HCT116 (cell line): ENCODE measurements at regions not wholly inside any gene's neighbourhood (a gene's known extent, or its start where the extent isn't known, plus 50 kb on each side); places are given as distances from the start of the nearest gene placed in this dataset.

Source experiments
- ATAC-seq: fragments of 200-7000 bp; cut with Tn5 transposase; 2 replicates; pipeline ENCODE4 v1.9.1; 2020; ENCODE audit warnings: mild to moderate bottlenecking, moderate library complexity
- BruUV-seq: library from RNA; stranded (reverse); fragments of 400-500 nt; replicated peaks from 2 replicates; lab custom pipeline; 2021; lab: Mats Ljungman, UMichigan
- CTCF ChIA-PET: fragments of 300-600 bp; sonication (Branson Sonifier 250); formaldehyde crosslinking; loops from one replicate; lab custom pipeline; 2021; ENCODE audit warnings: antibody characterized with exemption; lab: Charles Lee
- POLR2A ChIA-PET: fragments of 300-600, 350-600 bp; sonication (Branson Sonifier 250); formaldehyde crosslinking; loops from one replicate; lab custom pipeline; 2021; ENCODE audit warnings: antibody characterized with exemption; lab: Charles Lee
- RAD21 ChIA-PET, 2 experiments: fragments of 300-600 bp; sonication (Branson Sonifier 250); formaldehyde crosslinking; loops; one replicate each; lab custom pipeline; 2023; ENCODE audit warnings: low total read pairs in 2 of 2; ENCODE audit not compliant: uncharacterized antibody in 2 of 2, unreplicated experiment in 2 of 2, low non-redundant PET in 1 of 2; lab: Charles Lee
- DNase-seq: peaks from one replicate; pipeline ENCODE4 v3.0.0-alpha.2; 2010; ENCODE audit warnings: low read depth, low spot score
- H2AFZ ChIP-seq: fragments of 200-600 bp; shearing (Covaris generic), sonication (generic); 2 replicates; pipeline ENCODE4 v1.6.1; 2017; ENCODE audit warnings: low read depth, mixed run types, mixed read lengths, antibody characterized with exemption, low read length; ENCODE audit not compliant: poor library complexity, severe bottlenecking
- H3K27ac ChIP-seq: 2 replicates; pipeline ENCODE4 v1.5.1; 2012; ENCODE audit warnings: low read depth, low read length
- H3K27me3 ChIP-seq: fragments of 200-600 bp; sonication (generic); 2 replicates; pipeline ENCODE4 v1.6.1; 2016; ENCODE audit warnings: mixed run types, low read length, mixed read lengths; ENCODE audit not compliant: insufficient read depth
- H3K36me3 ChIP-seq, 2 experiments: fragments of 200-500 bp in 1 of 2; fragments of 200-600 bp in 1 of 2; sonication (Bioruptor generic) in 1 of 2; sonication (generic) in 1 of 2; 2 replicates each; pipeline versions ENCODE4 v1.5.1 to v1.6.1; 2014 to 2016; ENCODE audit warnings: low read length in 2 of 2, inconsistent platforms in 1 of 2, mixed read lengths in 1 of 2, mixed run types in 1 of 2; ENCODE audit not compliant: insufficient read depth in 2 of 2, control insufficient read depth in 1 of 2
- H3K4me1 ChIP-seq, 2 experiments: fragments of 200-600 bp in 1 of 2; sonication (generic) in 1 of 2; 2 replicates each; pipeline versions ENCODE4 v1.5.1 to v1.6.1; 2012 to 2017; ENCODE audit warnings: low read length in 2 of 2, inconsistent platforms in 1 of 2, mild to moderate bottlenecking in 1 of 2, mixed read lengths in 1 of 2, mixed run types in 1 of 2, moderate library complexity in 1 of 2; ENCODE audit not compliant: insufficient read depth in 2 of 2, control insufficient read depth in 1 of 2
- H3K4me2 ChIP-seq: fragments of 200-600 bp; sonication (generic); 2 replicates; pipeline ENCODE4 v1.6.1; 2017; ENCODE audit warnings: mixed run types, low read length, mixed read lengths
- H3K4me3 ChIP-seq, 2 experiments: fragments of 200-600 bp in 1 of 2; sonication (generic) in 1 of 2; replicated peaks in 1 of 2; 2 replicates each; pipeline ENCODE4 v1.5.1; 2011 to 2016; ENCODE audit warnings: low read length in 2 of 2, control low read depth in 1 of 2, low read depth in 1 of 2, mild to moderate bottlenecking in 1 of 2, mixed read lengths in 1 of 2, mixed run types in 1 of 2
- H3K79me2 ChIP-seq: fragments of 200-600 bp; sonication (generic); 2 replicates; pipeline ENCODE4 v1.6.1; 2017; ENCODE audit warnings: mild to moderate bottlenecking, mixed run types, low read length, moderate library complexity, mixed read lengths; ENCODE audit not compliant: insufficient read depth
- H3K9ac ChIP-seq: fragments of 200-600 bp; sonication (generic); 2 replicates; pipeline ENCODE4 v1.6.1; 2016; ENCODE audit warnings: low read length, mixed read lengths
- H3K9me2 ChIP-seq: fragments of 200-600 bp; sonication (generic), shearing (Covaris generic); 2 replicates; pipeline ENCODE4 v1.6.1; 2017; ENCODE audit warnings: mixed run types, mild to moderate bottlenecking, moderate library complexity; ENCODE audit not compliant: insufficient read depth
- H3K9me3 ChIP-seq, 2 experiments: fragments of 200-500 bp in 1 of 2; fragments of 200-600 bp in 1 of 2; sonication (Bioruptor generic) in 1 of 2; sonication (generic) in 1 of 2; 2 replicates each; pipeline ENCODE4 v1.6.1; 2014 to 2017; ENCODE audit warnings: low read length in 2 of 2, mixed read lengths in 2 of 2, inconsistent platforms in 1 of 2, low read depth in 1 of 2, mild to moderate bottlenecking in 1 of 2, mixed run types in 1 of 2, moderate library complexity in 1 of 2; ENCODE audit not compliant: control insufficient read depth in 1 of 2, insufficient read depth in 1 of 2
- H4K20me1 ChIP-seq: fragments of 200-600 bp; sonication (generic), shearing (Covaris generic); 2 replicates; pipeline ENCODE4 v1.6.1; 2017; ENCODE audit warnings: mixed run types, mild to moderate bottlenecking, moderate library complexity; ENCODE audit not compliant: insufficient read depth
- CBX3 ChIP-seq: IDR thresholded peaks from 2 replicates; pipeline ENCODE4 v1.6.1; 2012; ENCODE audit warnings: low read depth
- CEBPB ChIP-seq: IDR thresholded peaks from 2 replicates; pipeline ENCODE4 v1.6.1; 2012; ENCODE audit warnings: low read depth
- SP1 ChIP-seq: IDR thresholded peaks from 2 replicates; pipeline ENCODE4 v1.6.1; 2012; ENCODE audit warnings: low read depth
- TCF7L2 ChIP-seq: IDR thresholded peaks from 2 replicates; pipeline ENCODE4 v1.7.0; 2011; ENCODE audit warnings: borderline replicate concordance, inconsistent platforms; ENCODE audit not compliant: insufficient read depth, insufficient read length; ENCODE audit errors: extremely low read depth
- ZFX ChIP-seq: fragments of 450-650 bp; IDR thresholded peaks from 2 replicates; pipeline ENCODE4 v1.6.1; 2017
- ZNF274 ChIP-seq: fragments of 200-500 bp; sonication (Bioruptor generic); IDR thresholded peaks from 2 replicates; pipeline ENCODE4 v1.6.1; 2014; ENCODE audit warnings: mild to moderate bottlenecking, low read depth, low read length, inconsistent platforms
- intact Hi-C: fragments of 100-400 bp; cut with micrococcal nuclease; formaldehyde crosslinking; loops from 2 replicates; pipeline ENCODE4 v1.10.0; 2022
- TF ChIP-seq, protein P1 (sequence below): IDR thresholded peaks from 2 replicates; pipeline ENCODE4 v1.6.1; 2012
- TF ChIP-seq, protein P2 (sequence below): IDR thresholded peaks from 2 replicates; pipeline ENCODE4 v1.6.1; 2011; ENCODE audit warnings: mild to moderate bottlenecking, low read length, moderate library complexity; ENCODE audit not compliant: insufficient replicate concordance; ENCODE audit errors: extremely low read depth
- TF ChIP-seq, protein P3 (sequence below): IDR thresholded peaks from 2 replicates; pipeline ENCODE4 v1.6.1; 2012

DNA sequence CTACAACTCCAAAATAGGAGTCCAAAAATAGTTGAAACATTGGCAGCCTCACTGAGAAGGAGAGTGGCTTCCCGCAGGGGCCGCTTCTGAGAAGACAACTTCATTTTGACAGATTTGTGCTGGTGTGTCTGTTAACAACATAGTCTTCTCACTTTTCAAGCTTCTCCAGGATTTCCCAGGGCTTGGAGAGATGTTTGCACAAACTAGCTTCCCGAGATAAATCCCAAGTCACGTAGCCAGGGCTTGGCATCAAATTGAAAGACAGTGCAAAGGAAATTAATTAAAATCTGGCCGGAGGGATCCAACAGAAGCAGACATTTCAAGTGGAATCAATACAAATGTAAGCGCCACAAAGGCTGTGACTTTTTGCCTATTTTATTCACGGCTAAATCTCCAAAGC is 630.2 kb downstream of the DHX35 start:
- H2AFZ ChIP-seq = no peak overlapping the region
- H4K20me1 ChIP-seq = no peaks in the 10 kb centered on the region
- ChIA-PET CTCF (no interaction called here), RAD21 (no interaction called here), POLR2A (no interaction called here)
- H3K4me2 ChIP-seq = no peak overlapping the region
- intact Hi-C loops = no loop called here
- ATAC-seq = no peak
- no peaks in the 10 kb centered on the region for H3K36me3 ChIP-seq
- H3K9ac ChIP-seq = no peak overlapping the region
- H3K79me2 ChIP-seq = no peaks in the 10 kb centered on the region
- H3K9me2 ChIP-seq = no peaks in the 10 kb centered on the region
- H3K27me3 ChIP-seq = no peaks in the 10 kb centered on the region
- no peaks in the 10 kb centered on the region for H3K9me3 ChIP-seq
- H3K4me1 ChIP-seq = no peaks in the 10 kb centered on the region
- DNase-seq = no peak
- TF ChIP-seq CBX3 = no peak
- no peak for TF ChIP-seq CEBPB
- no peak for TF ChIP-seq TCF7L2
- TF ChIP-seq SP1 = no peak
- TF ChIP-seq, protein P1, sequence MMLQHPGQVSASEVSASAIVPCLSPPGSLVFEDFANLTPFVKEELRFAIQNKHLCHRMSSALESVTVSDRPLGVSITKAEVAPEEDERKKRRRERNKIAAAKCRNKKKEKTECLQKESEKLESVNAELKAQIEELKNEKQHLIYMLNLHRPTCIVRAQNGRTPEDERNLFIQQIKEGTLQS = no peak
- TF ChIP-seq, protein P2, sequence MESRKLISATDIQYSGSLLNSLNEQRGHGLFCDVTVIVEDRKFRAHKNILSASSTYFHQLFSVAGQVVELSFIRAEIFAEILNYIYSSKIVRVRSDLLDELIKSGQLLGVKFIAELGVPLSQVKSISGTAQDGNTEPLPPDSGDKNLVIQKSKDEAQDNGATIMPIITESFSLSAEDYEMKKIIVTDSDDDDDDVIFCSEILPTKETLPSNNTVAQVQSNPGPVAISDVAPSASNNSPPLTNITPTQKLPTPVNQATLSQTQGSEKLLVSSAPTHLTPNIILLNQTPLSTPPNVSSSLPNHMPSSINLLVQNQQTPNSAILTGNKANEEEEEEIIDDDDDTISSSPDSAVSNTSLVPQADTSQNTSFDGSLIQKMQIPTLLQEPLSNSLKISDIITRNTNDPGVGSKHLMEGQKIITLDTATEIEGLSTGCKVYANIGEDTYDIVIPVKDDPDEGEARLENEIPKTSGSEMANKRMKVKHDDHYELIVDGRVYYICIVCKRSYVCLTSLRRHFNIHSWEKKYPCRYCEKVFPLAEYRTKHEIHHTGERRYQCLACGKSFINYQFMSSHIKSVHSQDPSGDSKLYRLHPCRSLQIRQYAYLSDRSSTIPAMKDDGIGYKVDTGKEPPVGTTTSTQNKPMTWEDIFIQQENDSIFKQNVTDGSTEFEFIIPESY = no peak
- no peak for TF ChIP-seq ZFX
- no peak for TF ChIP-seq ZNF274
- TF ChIP-seq, protein P3, sequence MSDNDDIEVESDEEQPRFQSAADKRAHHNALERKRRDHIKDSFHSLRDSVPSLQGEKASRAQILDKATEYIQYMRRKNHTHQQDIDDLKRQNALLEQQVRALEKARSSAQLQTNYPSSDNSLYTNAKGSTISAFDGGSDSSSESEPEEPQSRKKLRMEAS = no peak
- no peak overlapping the region for H3K4me3 ChIP-seq
- no TSS peak for BruUV-seq
- no peak overlapping the region for H3K27ac ChIP-seq
